ENCODE measurements at regions not wholly inside any gene's neighbourhood (a gene's known extent, or its start where the extent isn't known, plus 50 kb on each side); places are given as distances from the start of the nearest gene placed in this dataset.

GRCh38 chr4:133588306-133588705 lies 439.2 kb downstream of the PCDH10 start:
- 95 to 98% methylated on average over 2 of the region's 2 CpGs for WGBS, 2 donors
- Histone ChIP-seq H3K9me3 (no peaks in the 10 kb centered on the region), H3K27me3 (no peaks in the 10 kb centered on the region), H3K27ac (no peak overlapping the region), H3K4me1 (no peaks in the 10 kb centered on the region), H3K36me3 (no peaks in the 10 kb centered on the region), H3K4me3 (no peak overlapping the region)
- intact Hi-C loops (cut with DNase I), result no loop called here
- no peak for DNase-seq
- no peak for TF ChIP-seq POLR2AphosphoS5 (IDR thresholded peaks at IDR 0.05)
- no peak for TF ChIP-seq CTCF (IDR thresholded peaks at IDR 0.05)
- TF ChIP-seq POLR2A (IDR thresholded peaks at IDR 0.05), result no peak
- no peak for TF ChIP-seq EP300 (IDR thresholded peaks at IDR 0.05)

- Histone ChIP-seq H3K9me3 (no peaks in the 10 kb centered on the region), H3K36me3 (no peaks in the 10 kb centered on the region), H3K4me3 (no peak overlapping the region), H3K27ac (no peak overlapping the region), H3K4me1 (no peaks in the 10 kb centered on the region), H3K27me3 (no peaks in the 10 kb centered on the region)
- DNase-seq, result no peak
- intact Hi-C loops (cut with DNase I), result no loop called here
- WGBS, 2 donors, result 88 to 89% methylated on average over 8 of the region's 8 CpGs
- TF ChIP-seq EP300 (IDR thresholded peaks at IDR 0.05) (no peak), CTCF (IDR thresholded peaks at IDR 0.05) (no peak), POLR2A (IDR thresholded peaks at IDR 0.05) (no peak), POLR2AphosphoS5 (IDR thresholded peaks at IDR 0.05) (no peak)
Measured at GRCh38 chr4:133585323-133585722, 436.2 kb downstream of the PCDH10 start.

GRCh38 chr4:133584714-133585113 lies 435.6 kb downstream of the PCDH10 start:
- intact Hi-C loops (cut with DNase I), result no loop called here
- Histone ChIP-seq H3K27me3 (no peaks in the 10 kb centered on the region), H3K36me3 (no peaks in the 10 kb centered on the region), H3K27ac (no peak overlapping the region), H3K4me1 (no peaks in the 10 kb centered on the region), H3K9me3 (no peaks in the 10 kb centered on the region), H3K4me3 (no peak overlapping the region)
- 72 to 87% methylated on average over 5 of the region's 5 CpGs for WGBS, 2 donors
- TF ChIP-seq EP300 (IDR thresholded peaks at IDR 0.05) (no peak), POLR2AphosphoS5 (IDR thresholded peaks at IDR 0.05) (no peak), CTCF (IDR thresholded peaks at IDR 0.05) (no peak), POLR2A (IDR thresholded peaks at IDR 0.05) (no peak)
- no peak for DNase-seq

- H3K9me3 ChIP-seq, result no peaks in the 10 kb centered on the region
- TF ChIP-seq POLR2AphosphoS5 (IDR thresholded peaks at IDR 0.05) (no peak), EP300 (IDR thresholded peaks at IDR 0.05) (no peak), POLR2A (IDR thresholded peaks at IDR 0.05) (no peak), CTCF (IDR thresholded peaks at IDR 0.05) (no peak)
- no peaks in the 10 kb centered on the region for H3K27me3 ChIP-seq
- no peaks in the 10 kb centered on the region for H3K36me3 ChIP-seq
- H3K4me1 ChIP-seq, result no peaks in the 10 kb centered on the region
- 96% methylated on average over 2 of the region's 2 CpGs for WGBS, 2 donors
- DNase-seq, result no peak
- no peak overlapping the region for H3K27ac ChIP-seq
- no peak overlapping the region for H3K4me3 ChIP-seq
- intact Hi-C loops (cut with DNase I), result no loop called here
Measured at GRCh38 chr4:133581996-133582619, 433.0 kb downstream of the PCDH10 start.

GRCh38 chr4:133574248-133574647 lies 425.2 kb downstream of the PCDH10 start:
- H3K4me1 ChIP-seq, result no peaks in the 10 kb centered on the region
- H3K27me3 ChIP-seq, result no peaks in the 10 kb centered on the region
- H3K9me3 ChIP-seq, result no peaks in the 10 kb centered on the region
- H3K27ac ChIP-seq, result no peak overlapping the region
- WGBS, 2 donors, result 90 to 93% methylated on average over 1 of the region's 1 CpG
- no peak overlapping the region for H3K4me3 ChIP-seq
- intact Hi-C loops (cut with DNase I), result no loop called here
- TF ChIP-seq EP300 (IDR thresholded peaks at IDR 0.05) (no peak), POLR2A (IDR thresholded peaks at IDR 0.05) (no peak), CTCF (IDR thresholded peaks at IDR 0.05) (no peak), POLR2AphosphoS5 (IDR thresholded peaks at IDR 0.05) (no peak)
- no peaks in the 10 kb centered on the region for H3K36me3 ChIP-seq
- no peak for DNase-seq

Measured in sigmoid colon (tissue), 6 donors.